Pancreas (tissue), 10 donors: ENCODE measurements at regions not wholly inside any gene's neighbourhood (a gene's known extent, or its start where the extent isn't known, plus 50 kb on each side); places are given as distances from the start of the nearest gene placed in this dataset.

Experiments
- ATAC-seq, 4 donors: fragments of 200-7000 bp; cut with Tn5 transposase; one replicate each; pipeline versions ENCODE4 v1.8.0 to v1.9.1; 2020; ENCODE audit warnings: mild to moderate bottlenecking in 4 of 4, moderate library complexity in 4 of 4
- DNase-seq, 6 donors: peaks; one replicate each; pipeline ENCODE4 v3.0.0-alpha.2; 2020
- FAIRE-seq: peaks from 2 replicates; lab custom pipeline; 2012; peaks lifted over from hg19 to GRCh38; lab: Jason Lieb, UNC
- H3K27ac ChIP-seq, 4 donors: fragments of 200-600 bp; sonication (generic); 1 replicate in 3 of 4; 2 replicates in 1 of 4; pipeline versions ENCODE4 v1.5.0 to v1.8.0; 2020
- H3K27me3 ChIP-seq, 4 donors: fragments of 200-600 bp; one replicate each; pipeline ENCODE4 v1.8.0; 2021
- H3K36me3 ChIP-seq, 3 donors: fragments of 200-600 bp; sonication (generic) in 1 of 3; one replicate each; pipeline versions ENCODE4 v1.5.0 to v1.8.0; 2020 to 2021
- H3K4me1 ChIP-seq, 3 donors: fragments of 200-600 bp; one replicate each; pipeline ENCODE4 v1.8.0; 2021
- H3K4me3 ChIP-seq, 4 donors: fragments of 200-600 bp; sonication (generic) in 2 of 4; one replicate each; pipeline versions ENCODE4 v1.5.0 to v1.8.0; 2020 to 2021
- H3K9me3 ChIP-seq, 4 donors: fragments of 200-600 bp; one replicate each; pipeline ENCODE4 v1.8.0; 2021
- WGBS, 2 donors: extraction: QIAGEN DNeasy Blood & Tissue Kit; methylation state at CpG; one replicate each; pipeline ENCODE4 v1.1.7; 2013; 5-methylcytosine and 5-hydroxymethylcytosine counted together
- intact Hi-C, 3 donors: fragments of 100-400 bp; cut with DNase I; formaldehyde crosslinking; loops; one replicate each; pipeline versions ENCODE4 v1.11.1 to v1.14.2; 2022
- TF ChIP-seq, protein P1 (sequence below), 4 donors: fragments of 200-600 bp; sonication (generic) in 3 of 4; IDR thresholded peaks; one replicate each; pipeline versions ENCODE4 v1.5.0 to v1.8.0; 2021; ENCODE audit warnings: antibody characterized with exemption in 4 of 4
- donor health status: healthy with polysubstance abuse.
- donor health status: DM: no; HTN: no; CAD: no; lungs with moderate emphysema.
- donor health status: DM: no; HTN: no; CAD: no.
- donor health status: control.
- donor health status: control.
- donor health status: Bipolar disorder and iron deficiency.
- donor health status: DM: yes; HTN: yes; CAD: no.
- donor health status: DM: no; HTN: no; CAD: no.
- donor health status: DM: no; HTN: no; CAD: no.
- donor health status: DM: yes; HTN: yes; CAD: no.

DNA sequence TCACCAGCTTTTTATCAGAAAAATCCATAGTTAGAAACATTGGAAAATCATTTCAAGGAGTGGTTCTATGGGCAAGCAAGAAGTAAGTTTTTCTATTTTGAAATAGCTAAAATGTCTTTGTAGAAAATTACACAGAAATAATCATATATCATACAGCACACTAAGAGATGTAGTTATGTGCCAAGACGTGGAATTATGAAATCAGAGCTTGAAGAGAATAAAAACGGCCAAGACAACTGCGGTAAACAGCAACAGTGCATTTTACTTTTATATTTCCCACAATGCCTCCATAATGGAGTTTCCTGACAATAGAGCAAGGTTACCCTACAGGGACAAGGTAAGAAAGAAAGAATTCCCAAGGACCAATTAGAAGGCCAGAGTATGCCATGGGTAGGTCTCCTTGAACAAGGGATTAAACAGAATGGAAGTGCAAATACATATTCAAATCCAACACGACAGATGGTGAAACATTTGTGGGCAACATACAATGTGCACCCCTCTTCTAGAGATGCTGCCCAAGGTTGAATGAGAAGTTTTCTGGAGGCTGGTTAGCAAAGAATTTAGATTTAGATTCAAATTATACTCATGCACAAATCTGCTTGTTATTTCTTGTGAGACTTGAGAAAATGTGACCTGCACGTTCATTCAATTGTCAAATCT is 76.1 kb upstream of the BTG1 start:
- WGBS, 2 donors = 73 to 87% methylated on average over 5 of the region's 5 CpGs
- Histone ChIP-seq H3K4me1 (peaks cover 6 to 7% (median 6%) of the 10 kb centered on the region in 3 donors), H3K4me3 (no peak overlapping the region), H3K9me3 (no peaks in the 10 kb centered on the region), H3K27ac (no peak overlapping the region), H3K27me3 (no peaks in the 10 kb centered on the region), H3K36me3 (no peaks in the 10 kb centered on the region)
- TF ChIP-seq, protein P1, sequence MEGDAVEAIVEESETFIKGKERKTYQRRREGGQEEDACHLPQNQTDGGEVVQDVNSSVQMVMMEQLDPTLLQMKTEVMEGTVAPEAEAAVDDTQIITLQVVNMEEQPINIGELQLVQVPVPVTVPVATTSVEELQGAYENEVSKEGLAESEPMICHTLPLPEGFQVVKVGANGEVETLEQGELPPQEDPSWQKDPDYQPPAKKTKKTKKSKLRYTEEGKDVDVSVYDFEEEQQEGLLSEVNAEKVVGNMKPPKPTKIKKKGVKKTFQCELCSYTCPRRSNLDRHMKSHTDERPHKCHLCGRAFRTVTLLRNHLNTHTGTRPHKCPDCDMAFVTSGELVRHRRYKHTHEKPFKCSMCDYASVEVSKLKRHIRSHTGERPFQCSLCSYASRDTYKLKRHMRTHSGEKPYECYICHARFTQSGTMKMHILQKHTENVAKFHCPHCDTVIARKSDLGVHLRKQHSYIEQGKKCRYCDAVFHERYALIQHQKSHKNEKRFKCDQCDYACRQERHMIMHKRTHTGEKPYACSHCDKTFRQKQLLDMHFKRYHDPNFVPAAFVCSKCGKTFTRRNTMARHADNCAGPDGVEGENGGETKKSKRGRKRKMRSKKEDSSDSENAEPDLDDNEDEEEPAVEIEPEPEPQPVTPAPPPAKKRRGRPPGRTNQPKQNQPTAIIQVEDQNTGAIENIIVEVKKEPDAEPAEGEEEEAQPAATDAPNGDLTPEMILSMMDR (IDR thresholded peaks at IDR 0.05) = no peak
- no peak for FAIRE-seq
- no peak for ATAC-seq
- intact Hi-C loops = no loop called here
- DNase-seq = no peak

DNA sequence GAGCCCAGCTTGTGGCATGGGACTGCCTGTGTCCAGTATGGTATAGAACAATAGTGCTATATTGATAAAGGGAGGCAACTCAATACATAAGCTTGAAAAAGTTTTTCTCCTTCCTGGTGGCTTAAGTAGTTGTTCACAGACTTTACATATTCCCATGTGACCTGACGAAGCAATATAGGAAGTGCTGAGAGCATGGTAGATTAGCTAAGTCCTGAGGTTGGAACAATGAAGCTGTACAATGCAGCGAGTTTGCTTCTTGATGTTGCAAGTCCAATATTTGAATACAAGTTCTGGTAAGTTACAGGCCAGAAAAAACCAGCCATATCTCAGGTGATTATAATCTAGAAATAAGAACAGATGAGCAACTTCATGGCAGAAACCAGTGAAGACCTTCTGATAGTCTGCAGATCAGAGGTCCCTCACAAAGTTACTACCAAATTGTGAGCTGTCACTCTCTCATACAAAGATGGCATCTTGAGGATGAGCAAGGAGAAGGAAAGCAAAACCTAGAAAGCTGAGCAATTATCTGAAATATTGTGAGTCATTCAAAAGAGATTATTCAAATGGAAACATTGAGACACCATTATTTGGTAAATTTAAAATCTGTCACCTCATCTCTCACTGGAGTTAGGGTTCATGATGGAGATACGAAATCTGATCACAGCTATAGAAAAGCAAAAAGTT is 72.9 kb upstream of the BTG1 start:
- peak in 1 of 4 donors; percentile 50 for ATAC-seq
- TF ChIP-seq, protein P1 (IDR thresholded peaks at IDR 0.05) = no peak
- Histone ChIP-seq H3K27me3 (no peaks in the 10 kb centered on the region), H3K36me3 (no peaks in the 10 kb centered on the region), H3K9me3 (no peaks in the 10 kb centered on the region), H3K4me3 (no peak overlapping the region), H3K27ac (no peak overlapping the region), H3K4me1 (no peaks in the 10 kb centered on the region)
- no peak for DNase-seq
- intact Hi-C loops = no loop called here
- FAIRE-seq = no peak
- WGBS, 2 donors = 89 to 91% methylated on average over 3 of the region's 3 CpGs

GRCh38 chr12:92216092-92216491 is 70.4 kb upstream of the BTG1 start:
- ATAC-seq (no peak), FAIRE-seq (no peak), DNase-seq (no peak)
- Histone ChIP-seq H3K36me3 (no peaks in the 10 kb centered on the region), H3K27ac (no peak overlapping the region), H3K4me1 (no peaks in the 10 kb centered on the region), H3K27me3 (no peaks in the 10 kb centered on the region), H3K4me3 (no peak overlapping the region), H3K9me3 (no peaks in the 10 kb centered on the region)
- WGBS, 2 donors = 10 to 36% methylated on average over 1 of the region's 1 CpG
- TF ChIP-seq, protein P1 (IDR thresholded peaks at IDR 0.05) = no peak
- intact Hi-C loops = no loop called here

- no peak overlapping the region for H3K4me3 ChIP-seq
- no peaks in the 10 kb centered on the region for H3K27me3 ChIP-seq
- H3K27ac ChIP-seq = no peak overlapping the region
- H3K9me3 ChIP-seq = no peaks in the 10 kb centered on the region
- no peaks in the 10 kb centered on the region for H3K36me3 ChIP-seq
- TF ChIP-seq, protein P1 (IDR thresholded peaks at IDR 0.05) = no peak
- intact Hi-C loops = no loop called here
- WGBS, 2 donors = 98 to 99% methylated on average over 5 of the region's 5 CpGs
- no peak for FAIRE-seq
- DNase-seq = no peak
- ATAC-seq = no peak
- H3K4me1 ChIP-seq = no peaks in the 10 kb centered on the region
Measured at GRCh38 chr12:92215358-92215757, 69.7 kb upstream of the BTG1 start.

- no peaks in the 10 kb centered on the region for H3K4me1 ChIP-seq
- H3K27ac ChIP-seq = no peak overlapping the region
- TF ChIP-seq, protein P1 (IDR thresholded peaks at IDR 0.05) = no peak
- 74 to 78% methylated on average over 2 of the region's 2 CpGs for WGBS, 2 donors
- no peaks in the 10 kb centered on the region for H3K27me3 ChIP-seq
- H3K36me3 ChIP-seq = no peaks in the 10 kb centered on the region
- DNase-seq = no peak
- ATAC-seq = no peak
- intact Hi-C loops = no loop called here
- no peak overlapping the region for H3K4me3 ChIP-seq
- H3K9me3 ChIP-seq = no peaks in the 10 kb centered on the region
- no peak for FAIRE-seq
Measured at GRCh38 chr12:92213166-92213565, 67.5 kb upstream of the BTG1 start.
